Right lobe of liver (tissue), 4 donors: ENCODE measurements at regions not wholly inside any gene's neighbourhood (a gene's known extent, or its start where the extent isn't known, plus 50 kb on each side); places are given as distances from the start of the nearest gene placed in this dataset.

Source experiments
- CTCF ChIP-seq, 4 donors: fragments of 200-600 bp in 3 of 4; fragments of 450-650 bp in 1 of 4; IDR thresholded peaks; one replicate each; pipeline versions ENCODE4 v1.5.1 to v1.8.0; 2016 to 2022; ENCODE audit warnings: antibody characterized with exemption in 4 of 4, mild to moderate bottlenecking in 2 of 4
- POLR2A ChIP-seq: fragments of 450-650 bp; IDR thresholded peaks from one replicate; pipeline ENCODE4 v1.6.1; 2017; ENCODE audit warnings: antibody characterized with exemption, mild to moderate bottlenecking
- donor health status: DM: no; HTN: no; CAD: no.
- donor health status: DM: no; HTN: no; CAD: no.
- donor health status: DM: no; HTN: yes; CAD: no.

DNA sequence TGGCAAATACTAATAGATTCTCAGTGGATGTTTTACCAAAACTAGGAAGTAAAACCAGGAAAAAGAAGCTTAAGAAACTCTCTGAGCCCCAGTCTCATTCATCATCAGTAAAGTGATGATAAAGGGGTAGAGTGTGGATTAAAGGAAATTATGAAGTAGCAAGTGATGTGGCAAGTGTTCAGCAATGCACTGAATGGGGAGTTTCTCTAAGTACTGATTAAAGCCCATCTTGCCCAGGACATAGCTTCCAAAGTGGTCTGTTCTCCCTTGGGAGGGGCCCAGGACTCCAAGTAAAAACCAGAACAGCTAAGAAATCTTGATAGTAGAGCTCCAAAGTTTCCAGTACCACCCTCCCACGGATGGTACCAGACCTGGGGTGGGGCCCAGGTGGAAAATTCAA lies 137.3 kb downstream of the WNT5A start:
- TF ChIP-seq CTCF (IDR thresholded peaks at IDR 0.05) (no peak), POLR2A (no peak)
